ENCODE measurements at regions not wholly inside any gene's neighbourhood (a gene's known extent, or its start where the extent isn't known, plus 50 kb on each side); places are given as distances from the start of the nearest gene placed in this dataset.

GRCh38 chr17:70242781-70243437 lies 73.6 kb downstream of the KCNJ2 start:
- TF ChIP-seq CTCF (IDR thresholded peaks at IDR 0.05) (no peak), POLR2A (IDR thresholded peaks at IDR 0.05) (no peak)

Measured in Peyer's patch (tissue), 4 donors.